NCI-H2227 treated with DMSO at 0.1 percent for 48 hours (cell line): ENCODE measurements at regions not wholly inside any gene's neighbourhood (a gene's known extent, or its start where the extent isn't known, plus 50 kb on each side); places are given as distances from the start of the nearest gene placed in this dataset.
A peak's percentile ranks its signal among the peaks of the same experiment; 100 is the strongest.
"Not testable (repeated sequence)": the region's sequence is repeated elsewhere in the genome, so short reads cannot be mapped to it uniquely, and the experiment has no call there.

ENCODE experiments used
- DNase-seq: peaks from one replicate; lab custom pipeline; 2025; lab: John Stamatoyannopoulos, UW

DNA sequence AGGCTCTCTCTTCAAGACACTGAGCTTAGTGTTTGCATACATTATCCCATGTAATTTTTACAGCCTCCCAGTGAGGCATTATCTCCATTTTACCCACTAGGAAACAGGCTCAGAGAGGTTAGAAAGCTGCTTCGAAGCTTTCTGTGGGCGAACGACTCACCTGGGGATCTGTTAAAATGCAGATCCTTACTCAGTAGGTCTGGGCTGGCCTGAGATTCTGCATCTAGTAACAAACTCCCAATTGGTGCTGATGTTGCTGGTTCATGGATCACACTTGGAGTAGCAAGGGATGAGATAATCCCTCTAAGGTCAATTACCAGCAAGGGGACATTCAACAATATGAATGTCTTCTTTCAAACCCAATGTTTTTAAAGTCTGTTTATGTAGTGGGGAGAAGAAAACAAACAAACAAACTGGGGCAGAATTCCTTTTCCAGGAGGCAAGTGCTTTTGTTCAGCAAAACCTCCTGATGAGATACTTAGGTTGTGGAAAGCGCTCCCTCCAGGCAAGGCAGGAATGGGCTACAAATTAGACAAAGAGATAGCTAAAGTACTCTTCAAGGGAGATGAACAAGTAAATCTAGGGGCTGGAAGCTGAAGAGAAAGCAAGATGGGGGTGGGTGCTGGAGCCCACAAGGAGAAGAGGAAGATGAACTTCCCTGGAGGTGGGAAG lies 311.9 kb downstream of the SHQ1 start:
- DNase-seq = no peak

DNA sequence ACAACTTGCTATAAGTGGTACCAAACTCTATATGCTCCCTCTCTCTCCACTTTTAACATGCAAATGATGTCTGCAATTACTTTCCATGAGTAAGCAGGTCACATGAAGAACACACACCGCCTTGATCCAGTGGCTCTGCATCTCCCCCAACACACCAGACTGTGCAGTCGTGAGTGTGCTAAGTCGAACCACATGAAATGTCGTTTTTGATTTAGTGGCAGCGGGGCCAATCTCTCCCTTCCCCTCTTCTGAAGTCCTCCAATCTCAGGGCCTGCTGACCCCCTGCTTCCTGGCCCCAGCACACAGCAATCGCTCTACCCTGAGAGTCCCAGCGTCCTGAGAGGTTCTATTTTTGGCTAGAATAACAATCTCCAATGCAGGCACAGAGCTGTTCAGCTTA lies 312.5 kb downstream of the SHQ1 start:
- no peak for DNase-seq

DNA sequence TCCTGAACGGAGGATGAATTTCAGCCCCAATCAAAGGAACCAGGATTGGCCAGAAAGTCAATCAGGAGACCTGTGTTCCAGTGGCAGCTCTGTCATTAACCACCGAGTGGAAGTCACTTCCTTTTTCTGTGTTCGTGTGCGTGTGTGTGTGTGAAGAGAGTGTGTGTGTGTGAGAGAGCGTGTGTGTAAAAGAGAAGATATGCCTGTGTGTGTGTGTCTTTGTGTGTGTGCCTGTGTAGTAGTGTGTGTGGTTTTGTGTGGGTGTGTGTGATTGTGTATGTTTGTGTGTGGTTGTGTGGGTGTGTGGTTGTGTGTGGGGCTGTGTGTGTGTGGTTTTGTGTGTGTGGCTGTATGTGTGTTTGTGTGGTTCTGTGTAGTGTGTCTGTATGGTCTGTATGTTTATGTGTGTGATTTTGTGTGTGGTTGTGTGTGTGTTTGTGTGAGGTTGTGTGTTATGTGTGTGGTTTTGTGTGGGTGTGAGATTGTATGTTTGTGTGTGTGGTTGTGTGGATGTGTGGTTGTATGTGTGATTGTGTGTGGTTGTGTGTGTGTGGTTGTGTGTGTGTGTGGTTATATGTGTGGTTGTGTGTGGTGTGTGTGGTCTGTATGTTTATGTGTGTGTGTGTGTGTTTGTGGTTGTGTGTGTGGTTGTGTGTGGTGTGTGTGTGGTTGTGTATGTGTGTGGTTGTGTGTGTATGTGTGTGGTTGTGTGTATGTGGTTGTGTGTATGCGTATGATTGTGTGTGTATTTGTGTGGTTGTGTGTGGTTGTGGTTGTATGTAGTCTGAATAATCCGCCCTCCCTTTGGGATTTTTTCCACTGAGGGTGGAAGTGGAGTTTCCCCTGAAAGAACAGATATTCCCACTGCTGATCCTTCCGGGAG lies 314.4 kb downstream of the SHQ1 start:
- no peak for DNase-seq

DNA sequence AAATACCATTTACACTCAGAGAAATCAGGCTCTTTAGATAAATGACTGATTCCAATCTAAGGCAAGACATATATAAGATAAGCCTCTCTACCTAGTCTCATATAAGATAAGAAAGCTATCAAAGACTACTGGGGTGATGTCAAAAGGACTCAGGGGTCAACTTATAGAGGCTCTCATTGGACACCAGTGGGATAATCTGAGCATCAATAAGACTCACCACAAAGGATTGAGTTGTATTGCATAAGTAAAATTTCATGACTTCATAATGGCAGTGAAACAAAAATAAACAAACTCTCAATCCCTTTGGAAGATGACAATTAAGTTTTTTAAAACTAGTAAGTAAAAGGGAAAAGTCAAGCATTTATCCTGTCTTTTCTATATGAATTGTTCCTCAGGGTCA lies 317.8 kb downstream of the SHQ1 start:
- DNase-seq = no peak

DNA sequence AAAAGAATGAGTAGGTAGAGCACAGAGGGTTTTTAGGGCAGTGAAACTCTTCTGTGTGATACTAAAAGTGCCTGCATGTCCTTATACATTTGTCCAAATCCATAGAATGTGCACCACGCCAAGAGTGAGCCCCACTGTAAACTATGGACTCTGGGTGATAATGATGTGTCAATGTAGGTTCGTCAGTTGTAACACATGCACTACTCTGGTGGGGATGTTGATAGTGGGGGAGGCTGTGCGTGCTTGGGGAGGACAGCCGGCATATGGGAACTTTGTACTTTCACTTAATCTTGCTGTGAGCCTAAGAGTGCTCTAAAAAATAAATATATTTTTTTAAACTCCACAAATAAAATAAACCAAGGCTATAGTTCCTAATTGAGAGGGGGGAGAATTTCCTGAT lies 319.2 kb downstream of the SHQ1 start:
- DNase-seq = no peak

DNA sequence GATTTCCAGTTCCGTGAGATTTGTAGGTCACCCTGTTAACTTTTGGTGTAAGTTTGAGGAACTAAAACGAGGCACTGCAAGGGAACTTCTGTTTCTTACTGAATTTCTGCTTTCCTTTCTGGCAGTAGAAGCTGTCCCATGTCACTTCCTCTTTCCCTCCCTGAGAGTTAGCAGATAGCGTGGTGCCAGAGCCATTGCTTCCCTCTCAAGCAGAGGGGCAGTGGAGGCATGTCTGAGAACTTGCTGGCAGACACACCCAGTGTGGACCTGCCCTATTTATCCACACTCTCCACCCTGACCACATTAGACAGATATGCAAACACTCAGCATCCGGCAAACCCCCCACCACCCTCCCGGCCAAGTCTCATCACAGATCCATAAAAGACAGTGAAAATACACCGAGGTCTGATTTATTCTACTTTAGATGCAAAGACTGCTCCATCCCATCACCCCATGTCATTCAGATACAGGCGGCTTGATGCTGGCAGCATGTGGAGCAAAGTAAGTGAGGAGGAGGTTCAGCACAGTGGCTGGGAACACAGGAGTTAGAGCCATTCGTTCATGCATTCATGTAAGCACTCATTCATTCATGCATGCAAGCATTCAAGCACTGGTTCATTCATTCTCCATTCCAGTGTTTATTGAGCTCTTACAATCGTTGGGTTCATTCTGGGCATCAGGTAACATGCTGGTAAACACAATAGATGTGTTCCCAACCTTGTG lies 324.7 kb downstream of the SHQ1 start:
- no peak for DNase-seq

DNA sequence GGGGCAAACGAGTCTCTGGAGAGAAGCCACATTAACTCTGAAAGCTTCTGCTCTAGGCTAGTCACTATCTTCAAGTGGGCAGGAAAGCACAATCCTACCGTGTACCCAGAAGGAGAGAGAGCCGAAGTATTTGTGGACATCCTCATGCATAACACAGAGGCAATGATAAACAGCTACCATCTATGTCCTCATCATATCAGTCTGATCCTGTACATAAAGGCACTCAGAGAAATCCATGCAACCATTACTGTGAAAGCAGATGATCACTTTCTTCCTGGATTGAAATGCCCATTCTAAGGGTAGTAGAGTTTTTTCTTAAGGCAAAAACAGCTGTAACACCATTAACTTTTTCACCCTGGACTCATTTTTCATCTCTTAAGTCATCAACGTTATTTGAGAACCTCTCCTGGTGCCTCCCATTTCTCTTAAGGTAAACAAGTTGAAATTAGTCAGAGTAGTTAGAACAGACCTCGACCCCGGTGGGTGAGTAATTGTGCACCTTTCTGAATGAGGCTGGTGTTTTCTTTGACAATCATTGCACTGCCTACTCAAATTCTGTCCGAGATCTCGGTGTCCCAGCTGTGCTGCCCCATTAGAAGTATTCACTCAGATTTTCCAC lies 327.4 kb downstream of the SHQ1 start:
- DNase-seq = peak; percentile 3

DNA sequence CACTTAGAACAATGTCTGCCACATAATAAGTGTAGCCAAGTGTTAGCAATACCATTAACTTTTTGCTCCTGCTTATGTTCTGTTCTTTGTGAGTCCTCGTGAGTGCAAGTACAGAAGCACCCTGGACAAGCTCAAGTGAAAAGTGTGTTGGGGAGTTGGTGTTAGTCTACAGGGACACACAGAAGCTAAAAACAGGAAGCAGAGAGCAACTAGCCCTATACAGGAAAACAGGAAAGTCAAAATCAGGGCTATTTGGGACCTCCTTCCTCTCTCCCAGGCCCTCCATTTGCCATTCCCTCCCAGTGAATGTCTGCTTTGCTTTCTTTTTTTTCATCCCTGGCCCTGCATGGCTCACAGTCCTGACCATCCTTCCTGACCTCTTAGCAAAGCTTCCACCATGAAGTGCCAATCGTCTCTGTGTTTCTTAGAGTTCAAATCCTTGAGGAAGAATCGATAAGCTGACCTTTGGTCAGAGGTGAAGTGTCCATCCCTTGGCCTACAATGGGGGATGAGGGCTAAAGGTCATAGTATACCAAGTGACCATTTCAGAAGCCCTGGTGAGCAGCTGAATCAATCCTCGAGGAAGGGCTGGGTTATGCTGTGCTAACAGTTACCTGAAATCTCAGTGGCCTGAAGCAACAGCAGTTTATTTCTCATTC lies 328.2 kb downstream of the SHQ1 start:
- DNase-seq = no peak

DNA sequence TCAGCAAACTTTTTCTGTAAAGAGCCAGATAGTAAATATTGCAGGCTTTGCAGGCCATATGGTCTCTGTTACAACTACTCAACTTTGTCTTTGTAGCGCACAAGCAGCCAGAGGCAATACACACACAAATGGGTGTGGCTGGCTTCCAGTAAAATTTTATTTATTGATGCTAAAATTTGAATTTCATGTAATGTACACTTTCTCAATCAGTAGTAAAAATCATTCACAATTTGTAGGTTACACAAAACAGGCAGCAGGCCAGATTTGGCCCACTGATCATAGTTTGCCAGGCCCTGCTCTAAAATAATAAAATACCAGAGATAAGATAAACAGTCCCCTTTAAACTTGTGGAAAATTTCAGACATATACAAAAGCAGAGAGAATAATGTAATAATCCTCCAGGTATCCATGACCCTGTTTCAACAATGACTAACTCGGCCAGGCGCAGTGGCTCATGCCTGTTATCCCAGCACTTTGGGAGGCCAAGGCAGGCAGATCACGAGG lies 330.3 kb downstream of the SHQ1 start:
- DNase-seq = no peak

DNA sequence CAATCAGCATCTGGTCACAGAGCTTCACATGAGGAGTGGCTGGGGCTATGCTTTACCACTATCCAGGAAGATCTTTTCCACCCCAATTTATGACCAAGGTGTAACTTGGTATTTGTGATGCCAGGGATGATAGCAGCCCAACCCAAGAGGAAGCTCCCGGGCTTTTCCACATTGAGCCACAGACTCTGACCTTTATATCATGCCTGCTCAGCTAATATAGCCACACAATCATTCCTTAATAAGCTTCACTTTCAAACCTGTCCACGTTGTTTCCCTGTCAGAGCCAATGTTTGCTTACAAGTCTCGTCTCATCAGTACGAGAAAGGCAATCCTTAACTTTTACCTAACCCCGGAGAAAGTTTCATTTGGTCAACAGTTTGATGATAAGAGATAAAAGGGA lies 330.9 kb downstream of the SHQ1 start:
- DNase-seq = no peak

DNA sequence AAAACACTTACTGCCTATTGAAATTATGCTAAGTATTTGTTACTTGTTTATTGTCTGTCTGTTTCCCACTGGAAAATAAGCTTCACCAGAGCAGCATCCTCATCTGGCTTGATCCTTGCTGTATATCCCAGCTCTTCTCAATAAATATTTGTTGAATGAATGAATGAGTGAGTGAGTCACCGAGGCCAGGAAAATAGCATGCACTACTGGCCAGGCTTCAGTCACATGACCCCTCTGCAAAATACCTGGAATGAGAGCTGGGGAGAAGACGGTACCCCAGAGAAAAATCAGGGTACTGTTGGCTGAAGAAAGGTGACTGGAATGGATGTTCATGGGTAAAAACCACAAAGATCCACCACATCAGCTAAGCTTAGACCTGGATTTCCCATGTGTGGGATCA lies 331.9 kb downstream of the SHQ1 start:
- DNase-seq = no peak

DNA sequence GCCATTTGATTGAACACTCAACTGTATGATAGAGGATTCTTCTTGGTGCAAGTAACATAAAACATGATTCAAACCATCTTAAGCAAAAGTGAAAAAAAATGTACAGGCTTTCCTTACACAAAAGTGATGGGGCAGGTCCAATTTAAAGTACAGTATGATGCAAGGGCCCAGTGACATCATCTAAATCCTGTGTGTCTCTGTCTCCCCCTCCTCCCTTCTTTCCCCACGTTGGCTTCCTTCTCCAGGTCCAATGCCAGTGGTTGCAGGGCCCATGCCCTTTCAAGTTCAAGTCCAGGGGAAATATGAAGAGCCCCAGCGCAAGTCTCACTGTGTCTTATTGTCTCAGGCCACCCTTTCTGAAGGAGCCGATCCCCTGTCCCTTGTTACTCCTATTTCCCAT lies 332.3 kb downstream of the SHQ1 start:
- DNase-seq = no peak

DNA sequence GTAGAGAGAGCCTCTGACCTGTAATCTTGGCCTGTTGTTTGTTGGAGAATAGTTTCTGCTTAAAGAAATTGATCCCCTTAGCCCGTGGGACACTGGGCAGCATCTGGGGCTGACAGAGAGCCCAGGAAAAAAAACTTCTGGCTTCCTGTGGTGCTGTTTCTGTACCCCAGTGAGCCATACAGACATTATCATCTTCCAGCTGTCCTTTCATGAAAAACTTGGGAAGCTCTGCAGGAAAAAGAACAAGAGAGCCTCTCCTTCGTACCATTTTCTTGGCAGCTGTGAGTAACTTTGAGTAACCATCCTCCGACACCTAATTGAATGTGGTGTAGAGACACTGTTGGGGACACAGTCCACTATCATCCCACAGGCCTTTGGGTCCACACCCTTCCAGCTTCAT lies 333.0 kb downstream of the SHQ1 start:
- no peak for DNase-seq

DNA sequence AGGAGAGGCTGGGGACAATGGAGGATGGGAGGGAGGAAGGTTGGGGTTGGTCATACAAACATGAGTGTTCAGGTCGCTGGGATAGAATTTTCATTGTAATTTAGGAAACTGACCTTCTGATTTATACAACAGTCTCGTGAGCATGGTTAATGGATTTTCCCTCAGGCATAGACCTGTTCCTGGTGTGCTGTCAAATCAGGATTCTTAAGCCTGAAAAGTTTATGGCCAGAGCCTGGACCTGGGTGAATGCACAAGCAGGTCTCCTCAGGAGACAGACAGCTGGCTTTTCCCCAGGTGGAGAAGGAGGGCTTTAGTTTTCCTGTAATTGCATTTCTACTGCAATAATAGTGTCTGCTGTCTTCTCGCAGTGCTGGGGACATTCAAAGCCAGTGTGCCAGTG lies 338.0 kb downstream of the SHQ1 start:
- DNase-seq = no peak

DNA sequence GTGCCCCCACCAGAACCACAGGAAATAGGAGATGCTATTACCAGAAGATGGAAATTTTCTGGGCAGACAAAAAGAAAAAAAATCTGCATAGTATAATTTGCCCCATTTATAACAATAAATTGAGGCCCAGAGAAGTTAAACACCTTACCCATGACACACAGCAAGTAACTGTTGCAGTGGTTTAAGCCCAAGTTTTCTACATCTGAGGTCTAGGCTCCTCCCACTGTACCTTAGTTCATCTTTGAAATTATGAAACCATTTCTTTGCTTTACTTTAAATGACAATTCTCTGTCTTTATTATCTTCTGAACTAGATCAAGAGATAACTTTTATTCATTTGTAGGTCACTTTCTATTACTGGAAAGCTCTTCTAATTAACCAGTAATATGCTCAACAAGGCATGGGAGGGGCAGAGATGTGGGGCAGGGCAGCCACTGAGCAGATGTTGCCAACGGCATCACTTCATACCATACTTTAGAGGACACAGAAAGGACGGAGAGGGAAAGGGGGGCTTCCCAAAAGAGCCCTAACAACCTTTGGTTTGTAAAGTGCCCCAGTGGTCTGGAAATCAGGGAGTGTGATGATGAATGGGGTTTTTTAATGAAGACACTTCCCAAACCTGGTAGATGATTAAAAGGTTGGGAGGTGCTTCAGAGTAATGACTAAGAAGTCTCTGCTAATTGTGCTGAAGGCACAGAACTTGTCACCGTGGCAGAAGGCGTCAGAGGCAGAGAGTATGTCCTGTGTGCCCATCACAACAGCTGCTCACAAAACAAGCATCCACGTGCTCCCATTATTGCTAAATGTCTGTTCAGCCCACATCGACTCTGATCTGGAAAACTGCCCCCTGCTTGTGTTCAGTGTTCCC lies 342.5 kb downstream of the SHQ1 start:
- DNase-seq = no peak

DNA sequence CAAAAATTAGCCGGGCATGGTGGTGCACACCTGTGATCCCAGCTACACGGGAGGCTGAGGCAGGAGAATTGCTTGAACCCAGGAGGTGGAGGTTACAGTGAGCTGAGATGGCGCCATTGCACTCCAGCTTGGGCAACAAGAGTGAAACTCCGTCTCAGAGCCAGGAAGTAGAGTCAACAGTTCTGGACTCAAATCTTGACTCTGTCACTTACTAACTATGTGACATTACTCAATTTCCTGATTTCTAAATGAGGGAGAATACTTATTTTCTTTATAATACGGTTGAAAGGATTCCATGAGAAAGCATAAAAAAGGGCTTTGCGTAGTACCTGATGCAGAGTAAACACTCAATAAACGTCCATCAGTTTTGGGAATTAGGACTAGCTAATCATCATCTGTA lies 350.7 kb downstream of the SHQ1 start:
- DNase-seq = not testable (repeated sequence)

DNA sequence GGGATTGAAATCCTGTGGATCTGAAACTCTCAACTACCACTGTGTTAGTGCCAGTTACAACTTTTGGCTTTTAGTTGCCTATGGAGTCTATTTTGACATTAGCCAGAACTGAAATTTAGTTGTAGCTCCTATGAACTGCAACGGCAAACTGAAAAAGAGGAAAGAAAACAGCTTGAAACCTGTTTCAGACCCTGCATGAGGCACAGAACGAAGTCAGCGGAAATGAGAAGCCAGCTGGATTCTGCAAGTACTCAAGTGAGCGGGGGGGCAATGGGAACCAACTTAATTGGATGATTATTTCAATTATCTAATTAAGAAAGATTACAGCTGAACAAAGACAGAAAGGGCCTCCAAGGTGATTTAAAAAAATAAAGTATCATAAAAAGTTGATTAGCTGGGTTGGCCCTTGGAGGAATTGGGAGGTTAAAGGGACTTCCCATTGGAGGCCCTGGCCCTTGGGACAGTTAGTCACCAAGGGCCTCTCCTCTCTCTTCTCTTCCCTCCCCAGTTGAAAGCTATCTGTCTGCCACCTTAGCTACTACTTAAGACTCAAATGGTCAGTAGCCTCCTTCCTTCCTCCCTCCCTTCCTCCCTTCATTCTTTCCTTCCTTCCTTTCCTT lies 352.1 kb downstream of the SHQ1 start:
- no peak for DNase-seq

DNA sequence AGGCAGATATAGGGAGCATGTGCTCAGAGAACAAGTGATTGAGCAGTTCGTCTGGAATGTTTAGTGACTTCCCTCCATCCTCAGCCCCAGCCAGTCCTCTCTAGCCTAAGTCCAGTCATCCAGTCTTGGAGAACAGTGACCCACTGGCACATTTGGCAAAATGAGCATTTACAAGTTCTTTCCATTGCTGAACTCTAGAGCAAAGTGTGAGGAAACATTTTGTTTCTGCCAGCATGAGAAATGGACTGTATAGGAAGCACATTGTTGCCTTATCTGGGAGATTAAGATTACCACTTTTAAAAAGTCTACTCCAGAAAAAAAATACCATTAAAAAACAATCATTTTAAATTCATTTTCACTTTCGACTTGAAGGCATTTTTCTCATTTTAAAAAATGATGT lies 353.6 kb downstream of the SHQ1 start:
- DNase-seq = no peak

DNA sequence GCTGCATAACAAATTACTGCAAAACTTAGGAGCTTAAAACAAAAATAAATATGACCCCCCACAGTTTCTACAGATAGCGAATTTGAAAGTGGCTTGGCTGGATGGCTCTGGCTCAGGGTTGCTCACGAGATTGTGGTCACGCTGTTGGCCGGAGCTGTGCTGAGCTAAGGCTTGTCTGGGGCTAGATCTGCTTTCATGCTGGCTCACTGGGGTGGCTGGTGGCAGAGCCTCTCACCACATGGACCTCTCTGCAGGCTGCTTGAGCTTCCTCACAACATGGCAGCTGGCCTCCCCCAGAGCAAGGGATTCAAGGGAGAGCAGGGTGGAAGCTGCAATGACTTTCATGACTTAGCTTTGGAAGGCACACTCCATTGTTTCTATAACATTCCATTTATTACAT lies 354.1 kb downstream of the SHQ1 start:
- no peak for DNase-seq

DNA sequence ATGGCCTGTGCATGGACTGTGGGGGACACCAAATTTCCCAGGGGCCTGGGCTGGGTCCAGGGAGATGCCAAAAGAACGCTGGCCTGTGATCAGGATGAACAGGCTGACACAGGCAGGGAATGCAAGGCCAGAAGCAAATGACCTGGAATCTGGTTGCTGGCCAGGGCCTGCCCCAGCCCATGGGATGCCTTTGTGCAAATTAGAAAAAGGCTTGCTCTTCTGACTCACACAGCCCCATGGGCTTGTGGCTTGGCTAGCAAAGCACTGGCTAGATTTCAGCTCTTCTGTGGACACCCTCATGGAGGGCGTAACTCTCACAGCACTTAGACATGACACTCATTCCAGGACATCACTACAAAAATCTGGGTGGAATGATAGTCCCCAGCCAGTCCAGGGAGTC lies 356.0 kb downstream of the SHQ1 start:
- no peak for DNase-seq
